GM23248 (cell line): ENCODE measurements at regions not wholly inside any gene's neighbourhood (a gene's known extent, or its start where the extent isn't known, plus 50 kb on each side); places are given as distances from the start of the nearest gene placed in this dataset.

Experiments
- DNase-seq: peaks from one replicate; pipeline ENCODE4 v3.0.0-alpha.2; 2015
- H2AFZ ChIP-seq: fragments of 200-600 bp; sonication (generic); 2 replicates; pipeline ENCODE4 v1.6.1; 2016; ENCODE audit warnings: antibody characterized with exemption
- H3F3A ChIP-seq: fragments of 200-600 bp; sonication (generic); 2 replicates; pipeline ENCODE4 v1.6.1; 2016; ENCODE audit warnings: mild to moderate bottlenecking, antibody characterized with exemption, mixed run types; ENCODE audit not compliant: insufficient read depth
- H3K27ac ChIP-seq: fragments of 200-600 bp; sonication (generic); 2 replicates; pipeline ENCODE4 v1.5.1; 2016; ENCODE audit warnings: mild to moderate bottlenecking
- H3K27me3 ChIP-seq: fragments of 200-600 bp; sonication (generic); replicated peaks from 2 replicates; pipeline ENCODE4 v1.6.1; 2016; ENCODE audit warnings: mild to moderate bottlenecking; ENCODE audit not compliant: insufficient read depth
- H3K36me3 ChIP-seq: fragments of 200-600 bp; sonication (generic); 2 replicates; pipeline ENCODE4 v1.6.1; 2016; ENCODE audit warnings: low read depth, mild to moderate bottlenecking
- H3K4me1 ChIP-seq: fragments of 200-600 bp; sonication (generic); 2 replicates; pipeline ENCODE4 v1.6.1; 2016; ENCODE audit warnings: mild to moderate bottlenecking; ENCODE audit not compliant: insufficient read depth
- H3K4me2 ChIP-seq: fragments of 200-600 bp; sonication (generic); one replicate; pipeline ENCODE4 v1.6.1; 2016; ENCODE audit warnings: mild to moderate bottlenecking; ENCODE audit not compliant: unreplicated experiment
- H3K4me3 ChIP-seq: fragments of 200-600 bp; sonication (generic); 2 replicates; pipeline ENCODE4 v1.5.1; 2016; ENCODE audit warnings: mild to moderate bottlenecking
- H3K79me2 ChIP-seq: fragments of 200-600 bp; sonication (generic); 2 replicates; pipeline ENCODE4 v1.6.1; 2016; ENCODE audit warnings: mild to moderate bottlenecking; ENCODE audit not compliant: insufficient read depth
- H3K9ac ChIP-seq: fragments of 200-600 bp; sonication (generic); 2 replicates; pipeline ENCODE4 v1.6.1; 2016; ENCODE audit warnings: mild to moderate bottlenecking
- H3K9me2 ChIP-seq: fragments of 200-600 bp; sonication (generic); 2 replicates; pipeline ENCODE4 v1.6.1; 2016; ENCODE audit warnings: mixed run types, mild to moderate bottlenecking, moderate library complexity; ENCODE audit not compliant: insufficient read depth
- H3K9me3 ChIP-seq: fragments of 200-600 bp; sonication (generic); one replicate; pipeline ENCODE4 v1.6.1; 2017; ENCODE audit warnings: low read depth
- H4K20me1 ChIP-seq: fragments of 200-600 bp; sonication (generic); 2 replicates; pipeline ENCODE4 v1.6.0; 2016; ENCODE audit not compliant: insufficient read depth
- EZH2 ChIP-seq: fragments of 200-600 bp; sonication (generic); IDR thresholded peaks from 2 replicates; pipeline ENCODE4 v1.6.1; 2018; ENCODE audit warnings: antibody characterized with exemption, mild to moderate bottlenecking; ENCODE audit not compliant: insufficient read depth, poor library complexity, severe bottlenecking
- EZH2phosphoT487 ChIP-seq: fragments of 200-600 bp; sonication (generic); IDR thresholded peaks from 2 replicates; pipeline ENCODE4 v1.6.1; 2018; ENCODE audit warnings: antibody characterized with exemption, moderate library complexity, mild to moderate bottlenecking, low read depth; ENCODE audit not compliant: insufficient read depth
- WGBS, 2 experiments: methylation state at CpG; one replicate each; pipeline ENCODE4 v1.1.6; 2015 to 2017; ENCODE audit warnings: low lambda C conversion rate in 2 of 2, low coverage in 1 of 2; ENCODE audit errors: missing lambda C conversion rate in 2 of 2; 5-methylcytosine and 5-hydroxymethylcytosine counted together
- in situ Hi-C: fragments of 300-500 bp; cut with MboI; formaldehyde crosslinking; loops from 2 replicates; pipeline ENCODE4 v1.15.0; 2020

DNA sequence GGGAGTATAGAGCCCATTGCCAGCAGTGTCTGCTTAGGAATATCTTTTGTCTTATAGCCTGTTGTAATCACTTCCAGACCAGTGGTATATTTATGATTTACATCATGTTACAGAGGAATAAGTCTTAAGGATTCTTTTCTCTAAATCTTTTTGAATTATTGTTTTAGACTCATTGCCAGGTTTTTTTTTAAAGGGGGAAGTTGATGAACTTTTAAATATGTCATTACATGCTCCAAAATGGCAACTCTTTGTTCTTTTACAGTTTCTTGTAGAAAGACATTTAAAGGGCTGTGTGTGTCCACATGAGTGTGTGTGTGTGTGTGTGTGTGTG, 59.4 kb upstream of the NFIB start:
- Histone ChIP-seq H3K27ac (no peak overlapping the region), H2AFZ (no peak overlapping the region)
- in situ Hi-C loops, result loop anchor here (10.0 kb wide), 1 partner anchor 168 kb away; no protein-coding TSS in a partner anchor

GRCh38 chr9:14372437-14373335, 58.7 kb upstream of the NFIB start:
- Histone ChIP-seq H3K4me3 (no peak overlapping the region), H3K9me3 (no peaks in the 10 kb centered on the region), H3K9ac (no peak overlapping the region), H4K20me1 (no peaks in the 10 kb centered on the region), H3K4me2 (peak overlapping the region; percentile 69), H3K9me2 (no peaks in the 10 kb centered on the region), H3K79me2 (no peaks in the 10 kb centered on the region), H3F3A (peaks cover 25% of the 10 kb centered on the region), H3K27me3 (peaks cover 22% of the 10 kb centered on the region), H2AFZ (no peak overlapping the region), H3K4me1 (peaks cover 17% of the 10 kb centered on the region), H3K36me3 (no peaks in the 10 kb centered on the region), H3K27ac (no peak overlapping the region)
- in situ Hi-C loops, result loop anchor here (10.0 kb wide), 1 partner anchor 168 kb away; no protein-coding TSS in a partner anchor
- peak; percentile 70 for DNase-seq
- TF ChIP-seq EZH2, result no peak
- TF ChIP-seq EZH2phosphoT487, result no peak
- 3 to 4% methylated on average over 4 of the region's 4 CpGs for WGBS, 2 experiments

More for the DNA sequence above, 59.4 kb upstream of the NFIB start:
- TF ChIP-seq EZH2phosphoT487 (no peak), EZH2 (no peak)
- H4K20me1 ChIP-seq, result no peaks in the 10 kb centered on the region
- no peaks in the 10 kb centered on the region for H3K79me2 ChIP-seq
- DNase-seq, result no peak
- H3K36me3 ChIP-seq, result no peaks in the 10 kb centered on the region
- no peak overlapping the region for H3K9ac ChIP-seq
- peaks cover 25% of the 10 kb centered on the region for H3F3A ChIP-seq
- peaks cover 25% of the 10 kb centered on the region for H3K27me3 ChIP-seq
- peaks cover 17% of the 10 kb centered on the region for H3K4me1 ChIP-seq
- no peaks in the 10 kb centered on the region for H3K9me3 ChIP-seq
- H3K4me3 ChIP-seq, result no peak overlapping the region
- H3K4me2 ChIP-seq, result peak overlapping the region; percentile 69
- H3K9me2 ChIP-seq, result no peaks in the 10 kb centered on the region

GRCh38 chr9:14369011-14369410, 55.1 kb upstream of the NFIB start:
- Histone ChIP-seq H3F3A (peaks cover 52% of the 10 kb centered on the region), H3K27ac (no peak overlapping the region), H3K9ac (no peak overlapping the region), H3K36me3 (no peaks in the 10 kb centered on the region), H3K27me3 (peaks cover 15% of the 10 kb centered on the region), H4K20me1 (no peaks in the 10 kb centered on the region), H3K9me3 (no peaks in the 10 kb centered on the region), H2AFZ (no peak overlapping the region), H3K4me2 (no peak overlapping the region), H3K4me1 (peaks cover 39% of the 10 kb centered on the region), H3K9me2 (no peaks in the 10 kb centered on the region), H3K4me3 (no peak overlapping the region), H3K79me2 (no peaks in the 10 kb centered on the region)
- in situ Hi-C loops, result no loop called here
- DNase-seq, result no peak
- WGBS, 2 experiments, result 94 to 97% methylated on average over 6 of the region's 6 CpGs
- no peak for TF ChIP-seq EZH2phosphoT487
- no peak for TF ChIP-seq EZH2

DNA sequence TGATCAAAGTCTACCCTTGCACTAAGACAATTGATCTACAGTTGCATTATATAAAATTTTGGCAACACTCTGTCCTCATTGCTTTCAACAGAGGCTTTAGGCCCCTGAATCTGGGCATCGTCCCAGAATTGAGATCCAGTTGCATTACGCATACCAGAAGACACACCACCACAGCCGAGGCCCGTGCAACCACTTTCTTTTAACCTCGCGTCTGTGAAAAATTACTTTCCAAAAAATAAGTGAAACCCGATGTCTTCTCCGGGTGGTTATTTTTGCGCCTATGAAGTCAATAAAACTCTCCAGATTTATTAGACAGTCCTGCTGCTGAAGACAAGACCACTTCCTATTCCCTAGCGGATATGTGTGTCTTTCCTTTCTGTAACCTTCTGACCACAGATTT, 52.1 kb upstream of the NFIB start:
- in situ Hi-C loops, result no loop called here
- H3K9me2 ChIP-seq, result no peaks in the 10 kb centered on the region
- DNase-seq, result peak; percentile 96
- H3K9ac ChIP-seq, result no peak overlapping the region
- H3K36me3 ChIP-seq, result no peaks in the 10 kb centered on the region
- H3F3A ChIP-seq, result peaks cover 46% of the 10 kb centered on the region
- H4K20me1 ChIP-seq, result no peaks in the 10 kb centered on the region
- H3K9me3 ChIP-seq, result no peaks in the 10 kb centered on the region
- peak overlapping the region; percentile 9; the same call in 1 of the 2 replicates for H3K4me3 ChIP-seq
- H3K27ac ChIP-seq, result peak overlapping the region; percentile 65
- peaks cover 15% of the 10 kb centered on the region for H3K27me3 ChIP-seq
- H2AFZ ChIP-seq, result no peak overlapping the region
- H3K79me2 ChIP-seq, result no peaks in the 10 kb centered on the region
- 1% methylated on average over 10 of the region's 10 CpGs for WGBS, 2 experiments
- peak overlapping the region; percentile 51 for H3K4me2 ChIP-seq
- peaks cover 40% of the 10 kb centered on the region for H3K4me1 ChIP-seq
- TF ChIP-seq EZH2, result no peak
- peak; percentile 88; the same call in 1 of the 2 replicates for TF ChIP-seq EZH2phosphoT487
